Nucleus accumbens (tissue), 56 donors: ENCODE measurements at regions not wholly inside any gene's neighbourhood (a gene's known extent, or its start where the extent isn't known, plus 50 kb on each side); places are given as distances from the start of the nearest gene placed in this dataset.
A peak's percentile ranks its signal among the peaks of the same experiment; 100 is the strongest.

Experiments used
- DNase-seq, 56 donors: peaks; one replicate each; lab custom pipeline; 2025; lab: John Stamatoyannopoulos, UW

DNA sequence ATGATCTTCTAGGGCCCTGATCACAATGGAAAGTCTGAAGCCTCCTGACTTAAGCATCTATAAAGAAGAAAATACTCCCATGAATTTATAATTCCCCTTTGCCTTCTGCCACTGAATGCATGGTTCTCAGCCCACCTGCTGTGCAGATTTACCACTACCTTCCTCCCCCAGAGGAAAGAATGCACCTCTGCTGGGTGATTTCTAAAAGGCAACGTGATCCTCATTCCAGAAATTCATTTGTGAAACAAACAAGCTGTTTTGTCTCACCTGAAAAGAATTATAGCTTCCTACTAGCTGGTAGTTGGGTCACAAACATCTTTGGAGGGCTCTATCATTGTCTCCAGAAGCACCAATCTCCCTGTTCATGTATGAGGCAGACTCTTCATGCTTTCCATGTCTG lies 320.2 kb downstream of the CDC14C start:
- no peak for DNase-seq

DNA sequence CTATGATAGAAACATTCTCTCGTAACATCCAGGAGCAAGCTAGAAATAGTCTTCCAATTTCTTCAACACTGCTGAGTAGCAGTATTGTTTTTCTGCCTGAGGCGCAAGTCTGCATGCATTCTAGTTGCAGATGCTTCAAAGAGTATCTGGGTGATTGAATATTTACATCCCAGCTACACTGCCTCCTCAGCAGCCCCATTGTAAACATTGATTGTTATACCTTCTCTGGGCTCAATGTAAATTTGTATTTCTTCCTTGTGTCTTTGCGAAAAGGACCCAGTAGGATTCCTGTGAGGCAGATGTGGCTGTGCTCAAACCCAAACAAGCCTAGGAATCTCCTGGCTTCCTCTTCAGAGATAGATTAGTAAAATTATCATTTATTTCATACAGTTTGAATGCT lies 320.7 kb downstream of the CDC14C start:
- no peak for DNase-seq

DNA sequence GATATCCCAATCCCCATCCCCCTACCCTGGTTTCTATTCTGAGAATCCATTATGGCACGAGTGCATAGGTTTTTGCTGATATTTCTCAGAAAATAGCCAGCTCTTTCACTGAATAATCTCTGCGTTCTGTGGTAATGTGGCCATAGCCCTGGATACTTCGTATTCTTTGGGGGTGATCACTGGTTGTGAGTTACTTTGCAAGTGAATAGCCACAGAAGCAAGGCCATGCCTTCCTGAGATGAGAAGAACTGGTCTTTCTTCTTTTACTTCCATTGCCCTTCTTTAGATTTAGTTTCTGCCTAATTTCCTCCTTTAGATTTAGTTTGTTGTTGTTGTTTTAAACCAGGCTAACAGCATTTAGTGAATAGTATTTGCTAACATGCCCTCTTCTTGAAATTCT lies 323.4 kb downstream of the CDC14C start:
- no peak for DNase-seq

GRCh38 chr7:49255054-49255453 lies 330.7 kb downstream of the CDC14C start:
- no peak for DNase-seq

GRCh38 chr7:49260538-49260937 lies 336.2 kb downstream of the CDC14C start:
- no peak for DNase-seq

DNA sequence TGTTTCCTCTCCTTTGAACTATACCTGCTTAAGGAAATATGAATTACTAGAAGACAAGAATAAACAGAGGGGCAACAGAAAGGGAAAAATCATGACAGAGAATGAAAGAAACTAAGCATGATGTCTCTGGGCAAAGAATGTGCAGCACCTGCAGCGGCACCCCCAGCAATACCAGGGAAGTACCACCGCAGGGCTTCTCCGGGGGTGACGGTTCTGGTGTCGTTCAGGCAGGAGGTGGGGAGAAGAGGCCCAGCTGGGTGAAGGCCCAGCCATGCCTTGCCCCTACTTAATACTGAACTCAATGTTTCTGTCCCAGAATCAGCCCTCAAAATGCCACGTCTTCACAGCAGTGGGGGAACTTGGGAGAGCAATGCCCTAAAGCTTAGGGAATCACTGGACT lies 337.6 kb downstream of the CDC14C start:
- no peak for DNase-seq

DNA sequence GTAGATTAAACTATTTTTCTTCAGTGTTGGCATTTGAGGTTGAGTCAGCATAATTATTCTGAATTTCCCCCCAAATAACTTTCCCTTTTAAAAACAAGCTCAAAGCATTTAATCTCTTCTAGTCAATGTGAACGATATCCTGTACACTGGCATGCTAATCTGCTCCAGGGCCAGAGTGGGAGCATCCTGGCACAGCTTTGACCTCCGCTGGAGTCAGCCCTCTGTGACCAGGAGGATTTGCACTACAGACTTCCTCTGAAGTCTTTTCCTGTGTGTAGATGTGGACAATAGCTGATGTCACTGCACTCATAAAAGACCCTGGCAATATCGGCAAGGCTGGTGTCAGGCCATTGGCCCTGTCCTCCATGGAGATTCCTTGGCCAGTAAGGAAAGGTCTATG lies 340.2 kb downstream of the CDC14C start:
- no peak for DNase-seq

DNA sequence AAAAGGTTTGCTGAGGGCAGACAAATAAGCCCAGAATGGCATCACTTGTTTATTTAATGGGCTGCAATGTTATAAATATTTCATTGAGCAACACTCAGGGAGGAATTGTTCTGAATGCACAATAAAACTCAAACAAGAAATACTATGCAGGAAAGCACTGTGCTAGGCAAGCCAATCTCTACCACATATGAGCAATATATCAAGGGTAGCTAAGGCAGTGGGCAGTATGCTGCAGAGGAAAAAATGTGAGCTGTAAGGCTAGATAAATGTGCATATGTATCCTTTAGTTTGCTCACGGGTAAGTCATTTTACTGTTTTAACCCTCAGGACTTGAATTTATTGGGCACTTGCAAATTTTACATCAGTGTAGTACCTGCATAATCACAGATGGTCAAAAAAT lies 349.6 kb downstream of the CDC14C start:
- DNase-seq: no peak

DNA sequence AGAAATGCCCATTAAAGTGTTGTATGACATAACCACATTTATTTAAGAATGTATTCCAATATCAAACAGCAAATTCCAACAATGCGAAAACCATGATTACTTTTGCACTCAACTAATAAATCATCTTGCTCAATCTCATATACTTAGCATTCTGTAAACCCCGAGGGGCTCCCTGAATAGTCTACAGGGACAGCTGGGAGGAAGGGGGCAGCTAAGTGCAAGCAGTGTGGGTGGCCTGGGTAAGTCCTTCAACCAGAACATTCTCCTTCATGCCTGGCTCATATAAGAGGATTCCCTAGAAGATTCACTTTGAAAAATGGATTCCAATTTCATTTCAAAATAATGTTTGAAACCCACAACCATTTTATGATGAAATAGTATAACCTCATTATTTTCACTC lies 355.5 kb downstream of the CDC14C start:
- DNase-seq: no peak

GRCh38 chr7:49287653-49288052 lies 363.3 kb downstream of the CDC14C start:
- DNase-seq: no peak

GRCh38 chr7:49294611-49295010 lies 370.3 kb downstream of the CDC14C start:
- DNase-seq: no peak

DNA sequence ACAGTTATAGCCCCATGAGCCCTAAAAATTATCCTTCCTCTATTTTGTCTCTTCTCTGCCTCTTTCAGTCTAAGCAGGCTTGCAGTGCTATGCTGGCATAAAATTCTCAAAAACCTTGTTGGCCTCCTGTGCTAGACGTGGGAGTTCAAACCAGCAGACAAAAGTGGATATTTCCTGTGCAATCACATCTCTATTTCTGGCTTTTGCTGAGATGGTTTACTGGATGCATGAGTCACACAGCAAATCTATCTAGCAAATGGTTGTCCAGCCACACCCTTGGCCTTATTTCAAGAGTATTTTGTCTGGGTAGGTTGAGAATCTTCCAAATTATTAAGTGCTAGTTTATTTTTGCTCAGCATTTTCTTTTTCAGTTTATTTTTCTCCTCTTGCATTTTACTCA lies 370.8 kb downstream of the CDC14C start:
- peak in 2 of 56 donors; percentile 3 to 7 for DNase-seq

- no peak for DNase-seq
Observed at GRCh38 chr7:49297958-49298357, 373.6 kb downstream of the CDC14C start.

GRCh38 chr7:49308787-49309186 lies 384.4 kb downstream of the CDC14C start:
- DNase-seq: no peak

GRCh38 chr7:49320083-49320482 lies 395.7 kb downstream of the CDC14C start:
- no peak for DNase-seq

- no peak for DNase-seq
Observed at GRCh38 chr7:49321843-49322242, 397.5 kb downstream of the CDC14C start.

DNA sequence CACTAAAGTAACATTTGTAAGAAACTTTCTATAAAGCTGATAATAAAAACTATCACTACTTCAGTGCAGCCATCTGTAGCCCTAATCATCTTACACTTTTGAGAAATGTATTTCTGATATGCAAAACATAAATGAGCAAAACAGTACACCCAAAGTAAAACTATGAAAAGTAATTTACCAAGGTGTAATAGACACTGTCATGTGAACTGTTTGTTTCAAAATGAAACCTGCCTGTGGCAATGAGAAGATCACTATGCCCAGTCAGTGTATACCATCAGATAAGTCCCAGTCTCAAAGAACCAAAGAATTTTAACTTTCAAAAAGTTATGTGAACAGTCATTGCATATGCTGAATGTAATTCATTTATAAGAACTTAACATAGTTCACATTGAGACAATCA lies 398.1 kb downstream of the CDC14C start:
- DNase-seq: no peak

- no peak for DNase-seq
Observed at GRCh38 chr7:49324040-49324439, 399.7 kb downstream of the CDC14C start.

GRCh38 chr7:49324707-49325106 lies 400.4 kb downstream of the CDC14C start:
- no peak for DNase-seq

GRCh38 chr7:49325571-49325970 lies 401.2 kb downstream of the CDC14C start:
- no peak for DNase-seq

DNA sequence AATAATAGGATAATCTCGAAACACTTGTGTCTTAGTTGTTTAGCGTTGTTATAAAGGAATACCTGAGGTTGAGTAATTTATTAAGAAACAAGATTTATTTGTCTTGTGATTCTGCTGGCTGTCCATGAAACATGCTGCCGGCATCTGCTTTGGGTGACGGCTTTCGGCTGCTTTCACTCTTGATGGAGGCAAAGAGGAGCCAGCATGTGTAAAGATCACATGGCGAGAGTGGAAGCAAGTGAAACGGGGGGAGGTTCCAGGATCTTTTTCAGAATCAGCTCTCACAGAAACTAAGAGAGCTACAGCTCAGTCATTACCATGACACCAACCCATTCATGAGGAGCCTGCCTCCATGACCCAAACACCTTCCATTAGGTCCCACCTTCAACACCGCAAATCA lies 402.8 kb downstream of the CDC14C start:
- DNase-seq: no peak

GRCh38 chr7:49333180-49333881 lies 409.0 kb downstream of the CDC14C start:
- DNase-seq: no peak

DNA sequence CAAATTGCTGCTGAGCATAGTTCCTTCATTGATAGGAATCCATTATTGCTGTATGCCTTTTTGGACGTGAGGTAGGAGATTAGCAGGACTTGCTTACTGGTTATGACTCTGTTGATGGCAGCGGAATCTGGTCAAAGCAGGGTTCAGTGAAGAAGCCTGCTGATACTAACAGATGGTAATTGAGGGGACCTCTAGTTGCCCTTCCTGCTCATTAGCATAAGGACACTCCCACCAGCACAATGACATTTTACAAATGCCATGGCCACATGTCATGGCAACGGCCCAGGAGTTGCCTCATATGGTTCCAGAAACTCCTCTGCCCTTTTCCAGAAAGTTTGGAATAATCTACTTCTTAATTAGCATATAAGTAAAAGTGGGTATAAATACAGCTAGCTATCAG lies 417.5 kb downstream of the CDC14C start:
- no peak for DNase-seq
